ENCODE measurements at regions not wholly inside any gene's neighbourhood (a gene's known extent, or its start where the extent isn't known, plus 50 kb on each side); places are given as distances from the start of the nearest gene placed in this dataset.

- no peak for TF ChIP-seq CTCF (IDR thresholded peaks at IDR 0.05)
- H3K4me3 ChIP-seq = no peak overlapping the region
- no peaks in the 10 kb centered on the region for H3K9me3 ChIP-seq
- no peak overlapping the region for H3K27ac ChIP-seq
- ATAC-seq (ENCODE audit: insufficient number of reproducible peaks, low FRiP score, low read depth) = no peak
- H3K4me1 ChIP-seq (ENCODE audit: control insufficient read depth in 1 of 2, low read depth in 2 of 2) = no peaks in the 10 kb centered on the region
- no peak for DNase-seq (ENCODE audit: low spot score)
- no peaks in the 10 kb centered on the region for H3K36me3 ChIP-seq
- H3K27me3 ChIP-seq (replicated peaks; ENCODE audit: insufficient read depth) = no peaks in the 10 kb centered on the region
These were observed 105.2 kb upstream of the FRG1 start for GRCh38 chr4:189835505-189835904.

- H3K4me1 ChIP-seq (ENCODE audit: control insufficient read depth in 1 of 2, low read depth in 2 of 2) = no peaks in the 10 kb centered on the region
- no peak overlapping the region for H3K4me3 ChIP-seq
- DNase-seq (ENCODE audit: low spot score) (no peak), ATAC-seq (ENCODE audit: insufficient number of reproducible peaks, low FRiP score, low read depth) (no peak)
- H3K27me3 ChIP-seq (replicated peaks; ENCODE audit: insufficient read depth) = no peaks in the 10 kb centered on the region
- no peak for TF ChIP-seq CTCF (IDR thresholded peaks at IDR 0.05)
- H3K36me3 ChIP-seq = no peaks in the 10 kb centered on the region
- H3K27ac ChIP-seq = no peak overlapping the region
- no peaks in the 10 kb centered on the region for H3K9me3 ChIP-seq
These were observed 103.2 kb upstream of the FRG1 start for GRCh38 chr4:189837471-189837870.

GRCh38 chr4:189838821-189839497, 101.7 kb upstream of the FRG1 start:
- Histone ChIP-seq H3K27me3 (replicated peaks; ENCODE audit: insufficient read depth) (no peaks in the 10 kb centered on the region), H3K4me3 (no peak overlapping the region), H3K27ac (no peak overlapping the region), H3K9me3 (no peaks in the 10 kb centered on the region), H3K4me1 (ENCODE audit: control insufficient read depth in 1 of 2, low read depth in 2 of 2) (no peaks in the 10 kb centered on the region), H3K36me3 (no peaks in the 10 kb centered on the region)
- no peak for ATAC-seq (ENCODE audit: insufficient number of reproducible peaks, low FRiP score, low read depth)
- no peak for DNase-seq (ENCODE audit: low spot score)
- TF ChIP-seq CTCF (IDR thresholded peaks at IDR 0.05) = no peak

- H3K27me3 ChIP-seq (replicated peaks; ENCODE audit: insufficient read depth) = no peaks in the 10 kb centered on the region
- ATAC-seq (ENCODE audit: insufficient number of reproducible peaks, low FRiP score, low read depth) = no peak
- H3K9me3 ChIP-seq = no peaks in the 10 kb centered on the region
These were observed 100.3 kb upstream of the FRG1 start for GRCh38 chr4:189840356-189840755.

GRCh38 chr4:189843413-189844009, 97.2 kb upstream of the FRG1 start:
- H3K27me3 ChIP-seq (replicated peaks; ENCODE audit: insufficient read depth) = no peaks in the 10 kb centered on the region
- ATAC-seq (ENCODE audit: insufficient number of reproducible peaks, low FRiP score, low read depth) (no peak), DNase-seq (ENCODE audit: low spot score) (no peak)
- no peak overlapping the region for H3K4me3 ChIP-seq
- no peak for TF ChIP-seq CTCF (IDR thresholded peaks at IDR 0.05)
- H3K4me1 ChIP-seq (ENCODE audit: control insufficient read depth in 1 of 2, low read depth in 2 of 2) = no peaks in the 10 kb centered on the region
- H3K36me3 ChIP-seq = no peaks in the 10 kb centered on the region
- H3K27ac ChIP-seq = no peak overlapping the region
- no peaks in the 10 kb centered on the region for H3K9me3 ChIP-seq

More at GRCh38 chr4:189840356-189840755, 100.3 kb upstream of the FRG1 start:
- no peak overlapping the region for H3K27ac ChIP-seq
- DNase-seq (ENCODE audit: low spot score) = no peak
- H3K36me3 ChIP-seq = no peaks in the 10 kb centered on the region
- TF ChIP-seq CTCF (IDR thresholded peaks at IDR 0.05) = no peak
- H3K4me3 ChIP-seq = no peak overlapping the region
- no peaks in the 10 kb centered on the region for H3K4me1 ChIP-seq (ENCODE audit: control insufficient read depth in 1 of 2, low read depth in 2 of 2)
